D341Med (cell line): ENCODE measurements at regions not wholly inside any gene's neighbourhood (a gene's known extent, or its start where the extent isn't known, plus 50 kb on each side); places are given as distances from the start of the nearest gene placed in this dataset.
A peak's percentile ranks its signal among the peaks of the same experiment; 100 is the strongest.

ENCODE experiments used
- DNase-seq: peaks from one replicate; pipeline ENCODE4 v3.0.0; 2012; ENCODE audit warnings: low spot score

GRCh38 chr13:67803118-67803517 is 573.0 kb upstream of the PCDH9 start:
- no peak for DNase-seq

DNA sequence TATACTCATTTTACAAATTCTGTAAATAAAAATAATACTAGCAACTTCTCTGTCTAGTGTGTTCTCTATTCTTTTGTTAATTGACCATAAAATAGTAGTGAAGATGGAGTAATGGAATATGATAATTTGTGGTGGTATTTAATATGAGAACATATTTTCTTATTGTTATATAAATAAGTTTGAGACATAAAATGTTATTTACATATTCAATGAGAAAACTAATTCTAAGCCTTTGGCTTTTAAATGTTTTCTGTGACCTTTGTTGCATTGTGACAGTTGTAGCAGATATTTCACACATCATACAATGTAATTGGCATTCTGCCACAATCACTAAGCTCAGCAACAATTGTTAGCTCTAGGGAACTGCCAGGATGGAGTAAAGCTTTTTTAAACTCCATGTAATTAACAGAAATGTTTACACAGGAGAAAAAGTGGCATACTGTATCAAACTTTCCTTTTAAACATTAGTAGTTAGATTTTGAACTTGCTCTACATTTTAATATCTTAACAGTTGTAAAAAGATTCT is 562.1 kb upstream of the PCDH9 start:
- DNase-seq = peak; percentile 13

- DNase-seq = no peak
Measured at GRCh38 chr13:67791047-67791446, 560.9 kb upstream of the PCDH9 start.

DNA sequence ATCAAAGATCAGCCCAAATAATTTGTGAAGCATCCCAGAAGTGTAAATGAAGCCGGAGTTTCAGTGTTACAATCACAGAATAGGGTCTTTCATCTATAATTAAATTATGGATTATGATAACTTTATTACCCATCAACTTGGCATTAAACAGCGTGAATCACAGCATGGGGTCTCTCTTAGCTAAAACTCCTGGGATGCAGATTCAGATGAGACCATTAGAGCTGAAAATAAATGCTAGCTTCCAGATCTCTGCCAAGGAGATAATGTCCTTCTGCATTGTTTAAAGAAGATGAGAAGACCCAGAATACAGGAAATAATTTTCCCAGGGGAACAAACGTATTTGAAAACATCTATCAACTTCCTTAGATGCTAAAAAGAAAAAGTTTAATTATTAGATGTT is 546.0 kb upstream of the PCDH9 start:
- DNase-seq = no peak

DNA sequence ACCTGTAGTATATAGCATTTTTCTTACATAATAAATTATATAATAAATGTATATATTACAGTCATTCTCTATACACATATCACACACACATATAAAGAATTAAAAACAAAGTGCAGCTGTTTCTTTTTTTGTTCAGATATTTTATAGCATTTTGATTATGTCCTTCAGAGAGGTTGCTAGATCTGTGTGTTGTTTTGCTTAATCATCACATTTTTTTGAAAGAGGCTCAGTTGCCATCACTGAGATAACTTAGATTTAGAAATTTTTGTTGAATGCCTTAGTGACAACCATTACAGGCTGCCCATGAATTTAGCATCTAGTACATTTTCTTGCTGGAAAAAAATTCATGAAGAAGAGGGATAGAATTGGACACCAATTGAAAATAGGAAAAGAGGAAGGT is 545.2 kb upstream of the PCDH9 start:
- no peak for DNase-seq

DNA sequence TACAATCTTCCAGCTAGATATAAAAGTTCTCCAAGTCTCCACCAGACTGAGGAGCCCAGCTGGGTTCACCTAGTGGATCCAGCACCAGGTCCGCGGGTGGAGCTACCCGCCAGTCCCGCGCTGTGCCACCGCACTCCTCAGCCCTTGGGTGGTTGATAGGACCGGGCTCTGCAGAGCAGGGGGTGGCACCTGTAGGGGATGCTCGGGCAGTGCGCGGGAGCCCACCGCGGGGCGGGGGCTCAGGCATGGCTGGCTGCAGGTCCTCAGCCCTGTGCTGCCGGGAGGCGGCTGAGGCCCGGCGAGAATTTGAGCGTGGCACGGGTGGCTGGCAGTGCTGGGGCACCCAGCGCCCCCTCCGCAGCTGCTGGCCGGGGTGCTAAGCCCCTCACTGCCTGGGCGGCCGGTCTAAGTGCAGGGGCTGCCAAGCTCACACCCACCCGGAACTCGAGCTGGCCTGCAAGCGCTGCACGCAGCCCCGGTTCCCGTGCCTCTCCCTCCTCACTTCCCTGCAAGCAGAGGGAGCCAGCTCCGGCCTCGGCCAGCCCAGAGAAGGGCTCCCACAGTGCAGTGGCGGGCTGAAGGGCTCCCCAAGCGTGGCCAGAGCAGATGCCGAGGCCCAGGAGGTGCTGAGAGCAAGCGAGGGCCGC is 542.8 kb upstream of the PCDH9 start:
- DNase-seq = no peak

- DNase-seq = no peak
Measured at GRCh38 chr13:67771106-67771505, 541.0 kb upstream of the PCDH9 start.

GRCh38 chr13:67769987-67770341 is 539.8 kb upstream of the PCDH9 start:
- DNase-seq = no peak

DNA sequence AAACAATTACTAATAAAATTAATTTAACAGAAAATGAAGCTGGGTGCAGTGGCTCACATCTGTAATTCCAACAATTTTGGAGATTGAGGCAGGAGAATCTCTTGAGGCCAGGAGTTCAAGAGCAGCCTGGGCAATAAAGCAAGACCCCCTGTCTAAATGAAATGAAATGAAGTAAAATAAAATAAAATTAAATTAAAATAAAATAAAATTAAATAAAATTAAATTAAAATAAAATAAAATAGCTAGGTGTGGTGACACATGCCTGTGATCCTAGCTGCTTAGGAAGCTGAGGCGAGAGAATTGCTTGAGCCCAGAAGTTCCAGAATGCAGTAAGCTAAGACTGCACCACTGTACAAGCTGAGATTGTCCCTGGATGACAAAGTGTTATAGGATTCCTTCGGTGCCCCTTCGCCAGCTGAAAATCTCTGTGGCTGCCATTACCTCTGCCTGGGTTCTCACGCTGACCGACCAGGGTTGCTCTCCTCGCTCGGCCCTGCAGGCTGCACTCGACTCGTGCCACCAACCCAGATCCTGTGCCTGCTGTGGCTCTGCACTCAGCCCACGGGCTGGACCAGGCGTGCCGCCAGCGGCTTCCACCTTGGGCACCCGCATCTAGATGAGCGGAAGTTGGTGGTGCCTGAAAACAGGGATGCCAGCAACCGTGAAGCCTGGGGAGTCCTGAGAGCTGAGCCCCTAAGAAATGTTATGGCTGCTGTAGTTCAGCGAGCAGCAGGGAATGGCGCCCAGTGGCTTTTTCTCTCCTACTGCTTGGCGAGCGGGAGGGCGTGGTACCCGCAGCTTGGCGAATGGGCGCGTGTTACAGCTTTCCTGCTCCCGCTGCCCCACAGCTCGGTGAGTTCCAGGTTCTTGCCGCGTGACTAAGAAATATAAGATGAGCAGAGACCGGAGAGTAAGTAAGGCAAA is 539.2 kb upstream of the PCDH9 start:
- no peak for DNase-seq

DNA sequence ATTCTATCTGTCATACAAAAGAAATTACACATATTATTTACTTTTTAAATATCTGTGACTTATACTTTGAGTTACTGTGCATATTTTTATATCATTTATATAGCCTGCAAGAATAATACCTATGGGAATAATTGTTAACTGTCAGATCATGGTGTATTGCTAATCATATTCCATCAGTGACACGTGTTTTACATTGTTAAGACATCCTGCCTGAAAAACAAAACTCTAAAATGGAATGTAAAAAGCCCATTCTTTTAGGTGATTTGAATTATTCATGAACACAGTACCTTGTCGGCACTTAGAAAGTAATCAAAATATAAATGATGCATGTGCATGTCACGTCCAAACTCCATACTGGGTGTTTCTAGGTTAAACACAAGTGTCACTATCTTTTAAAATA is 533.8 kb upstream of the PCDH9 start:
- DNase-seq = no peak

DNA sequence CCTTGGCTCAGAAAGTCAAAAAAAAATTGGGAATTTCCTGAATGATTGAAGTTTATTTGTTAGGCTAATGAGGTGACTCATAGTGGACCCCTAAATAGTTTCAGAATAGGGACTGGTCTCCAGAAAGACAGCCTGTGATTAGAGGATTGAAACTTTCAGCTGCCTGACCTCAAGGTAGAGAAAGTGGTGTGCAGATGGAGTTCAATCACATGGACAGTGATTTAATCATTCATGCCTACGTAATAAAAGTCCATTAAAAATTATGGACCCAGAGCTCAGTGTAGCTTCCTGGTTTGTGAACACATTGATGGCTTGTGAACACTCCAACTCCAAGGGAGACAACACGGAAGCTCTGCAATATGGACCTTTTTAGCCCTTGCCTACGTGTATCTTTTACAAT is 533.2 kb upstream of the PCDH9 start:
- DNase-seq = no peak

DNA sequence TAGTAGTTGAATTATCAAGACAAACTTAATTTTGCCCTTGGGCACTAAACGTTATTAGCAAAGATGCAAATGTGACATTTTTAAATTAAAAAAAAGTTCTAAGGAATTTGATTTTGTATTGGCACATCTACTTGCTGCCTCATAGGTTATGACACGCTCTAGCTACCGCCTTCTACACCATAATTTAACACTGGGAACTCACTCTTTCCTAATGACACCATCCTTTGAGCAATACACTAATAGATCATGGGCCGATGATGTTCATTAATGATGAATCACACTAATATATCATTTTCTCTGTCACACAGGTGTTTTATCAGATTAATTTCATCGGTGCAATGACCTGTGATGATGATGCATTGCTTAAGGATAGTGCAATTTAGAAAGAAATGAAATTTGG is 528.8 kb upstream of the PCDH9 start:
- DNase-seq = no peak

DNA sequence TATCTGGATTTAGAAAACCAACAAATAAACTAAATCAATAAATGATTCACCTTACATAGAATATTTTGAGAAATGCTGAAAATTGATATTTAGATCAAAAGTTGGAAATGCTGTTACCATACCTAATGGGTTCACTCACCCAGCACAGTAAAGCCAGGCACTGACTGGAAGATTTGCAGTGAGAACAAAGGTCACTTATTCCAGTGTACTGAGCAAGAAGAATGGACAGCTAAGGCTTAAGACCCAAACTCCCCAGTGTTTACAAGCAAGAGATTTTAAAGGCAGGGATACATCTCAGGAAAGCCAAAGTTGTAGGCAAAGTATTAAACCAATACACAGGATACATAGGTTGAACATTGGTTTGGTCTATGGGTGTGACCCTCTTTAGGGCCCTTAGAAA is 523.9 kb upstream of the PCDH9 start:
- DNase-seq = no peak

DNA sequence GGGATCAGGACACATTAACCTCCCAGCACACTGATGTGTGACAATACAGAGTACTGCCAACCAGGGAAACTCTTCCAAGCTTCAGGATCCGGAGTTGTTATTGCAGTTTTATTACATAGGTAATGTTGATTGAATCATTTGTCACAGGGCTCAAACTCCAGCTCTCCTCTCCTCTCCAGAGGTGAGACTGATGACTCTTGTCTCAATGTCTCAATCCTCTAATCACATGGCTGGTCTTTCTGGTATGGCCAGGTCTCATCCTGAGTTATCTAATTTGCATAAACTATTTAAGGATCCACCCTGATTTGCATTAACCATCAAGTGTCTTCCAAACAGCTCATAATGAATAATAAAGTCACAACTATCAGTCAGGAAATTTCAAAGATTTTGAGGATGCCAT is 522.6 kb upstream of the PCDH9 start:
- no peak for DNase-seq

- no peak for DNase-seq
Measured at GRCh38 chr13:67742478-67742877, 512.3 kb upstream of the PCDH9 start.

DNA sequence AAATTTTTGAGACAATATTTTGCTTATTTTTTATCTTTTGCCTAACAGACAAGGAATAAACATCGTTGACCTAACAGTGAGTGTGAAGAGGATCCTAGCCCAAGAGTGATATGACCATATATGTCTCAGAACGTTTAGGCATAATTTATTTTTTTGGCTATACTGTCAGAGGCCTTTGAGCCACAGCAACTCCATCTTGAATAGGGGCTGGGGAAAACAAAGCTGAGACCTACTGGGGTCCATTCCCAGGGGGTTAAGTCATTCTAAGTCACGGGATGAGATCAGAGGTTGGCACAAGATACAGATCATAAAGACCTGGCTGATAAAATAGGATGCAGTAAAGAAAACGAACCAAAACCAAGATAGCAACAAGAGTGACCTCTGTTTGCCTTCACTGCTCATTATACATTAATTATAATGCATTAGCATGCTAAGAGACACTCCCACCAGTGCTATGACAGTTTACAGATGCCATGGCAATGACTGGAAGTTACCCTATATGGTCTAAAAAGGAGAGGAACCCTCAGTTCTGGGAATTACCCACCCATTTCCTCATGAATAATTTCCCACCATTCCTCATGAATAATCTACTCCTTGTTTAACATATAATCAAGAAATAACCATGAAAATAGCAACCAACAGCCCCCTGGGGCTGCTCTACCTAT is 510.9 kb upstream of the PCDH9 start:
- no peak for DNase-seq

DNA sequence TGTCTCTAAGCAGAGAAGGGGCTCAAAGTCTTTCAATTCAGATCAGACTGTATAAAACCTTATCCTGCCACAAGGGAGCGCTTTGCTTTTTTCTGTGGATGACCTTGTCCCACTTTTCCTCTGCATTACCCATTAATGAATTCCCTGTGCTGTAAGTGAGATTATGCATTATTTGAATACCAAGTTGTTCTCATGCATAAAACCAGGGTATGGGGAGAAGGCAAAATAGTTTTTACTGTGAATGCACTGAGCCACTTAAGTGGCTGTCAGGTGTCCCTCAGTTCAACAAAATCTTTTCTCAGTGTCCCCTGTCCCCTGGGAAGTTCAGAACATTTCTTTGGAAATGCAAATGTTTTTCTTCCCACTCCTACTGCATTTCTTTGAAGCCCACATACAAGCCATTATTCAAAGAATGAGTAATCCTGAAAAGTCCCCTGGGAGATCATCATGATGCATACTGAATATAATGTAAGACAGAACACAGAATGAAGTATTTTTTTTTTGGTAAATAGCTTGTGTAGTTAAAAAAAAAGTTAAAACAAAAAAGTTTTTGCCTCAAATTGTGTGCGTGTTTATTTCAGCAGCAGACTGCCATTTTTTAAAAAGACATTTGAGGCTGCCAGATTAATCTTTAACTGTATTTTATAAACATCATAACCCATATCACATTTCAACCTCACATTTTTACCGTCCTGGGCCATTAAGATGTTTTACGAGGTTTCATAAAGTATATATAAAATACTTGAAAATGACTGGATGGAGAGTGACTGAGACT is 506.7 kb upstream of the PCDH9 start:
- peak; percentile 40 for DNase-seq

GRCh38 chr13:67735651-67736050 is 505.5 kb upstream of the PCDH9 start:
- no peak for DNase-seq

GRCh38 chr13:67726979-67727378 is 496.8 kb upstream of the PCDH9 start:
- no peak for DNase-seq

DNA sequence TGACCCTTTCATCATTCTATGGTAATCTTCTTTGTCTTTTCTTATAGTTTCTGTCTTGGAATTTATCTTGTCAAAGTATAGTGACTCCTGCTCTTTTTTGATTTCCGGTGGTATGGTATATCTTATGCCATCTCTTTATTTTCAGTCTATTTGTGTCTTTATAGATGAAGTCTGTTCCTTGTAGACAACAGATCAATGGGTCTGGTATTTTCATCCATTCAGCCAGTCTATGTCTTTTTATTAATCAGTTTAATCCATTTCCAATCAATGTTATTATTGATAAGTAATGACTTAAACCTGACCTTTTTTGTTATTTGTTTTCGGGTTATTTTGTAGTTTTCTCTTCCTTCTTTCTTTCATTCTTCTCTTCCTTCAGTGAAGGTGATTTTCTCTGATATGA is 495.9 kb upstream of the PCDH9 start:
- DNase-seq = no peak

DNA sequence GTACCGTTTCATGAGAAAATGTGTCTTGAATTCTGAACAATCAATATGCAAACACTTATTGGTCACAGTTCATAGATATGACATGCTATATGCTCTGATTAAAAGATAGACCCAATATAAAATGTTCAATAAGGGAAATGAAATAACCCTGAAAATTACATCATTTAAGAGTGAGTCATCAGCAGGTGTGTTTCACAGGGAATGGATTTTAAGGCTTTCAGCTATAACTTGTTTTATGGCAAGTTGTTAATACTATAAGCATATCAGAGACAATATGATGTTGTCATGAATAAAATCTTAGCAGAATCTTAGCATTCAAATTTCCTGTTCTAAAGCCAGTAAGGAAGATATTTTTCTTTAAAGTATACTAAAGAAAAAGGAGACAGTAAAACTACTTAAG is 483.4 kb upstream of the PCDH9 start:
- no peak for DNase-seq

GRCh38 chr13:67696775-67697174 is 466.6 kb upstream of the PCDH9 start:
- no peak for DNase-seq
